LoVo (cell line): ENCODE measurements at regions not wholly inside any gene's neighbourhood (a gene's known extent, or its start where the extent isn't known, plus 50 kb on each side); places are given as distances from the start of the nearest gene placed in this dataset.
A peak's percentile ranks its signal among the peaks of the same experiment; 100 is the strongest.

Source experiments
- DNase-seq: peaks from one replicate; pipeline ENCODE4 v3.0.0-alpha.2; 2016; ENCODE audit warnings: low spot score

GRCh38 chrX:33726281-33727160, 405.6 kb downstream of the FAM47A start:
- DNase-seq: no peak

- peak; percentile 1 for DNase-seq
These were observed 406.4 kb downstream of the FAM47A start for GRCh38 chrX:33725535-33726210.

- no peak for DNase-seq
These were observed 410.2 kb downstream of the FAM47A start for GRCh38 chrX:33721927-33722326.

- DNase-seq: no peak
These were observed 446.0 kb downstream of the FAM47A start for GRCh38 chrX:33686105-33686504.
